HG02852 (cell line): ENCODE measurements at regions not wholly inside any gene's neighbourhood (a gene's known extent, or its start where the extent isn't known, plus 50 kb on each side); places are given as distances from the start of the nearest gene placed in this dataset.

Source experiments
- ATAC-seq: cut with Tn5 transposase; IDR thresholded peaks from one replicate; pipeline ENCODE4 v1.9.1; 2021; ENCODE audit warnings: mild to moderate bottlenecking, moderate library complexity; ENCODE audit not compliant: unreplicated experiment

DNA sequence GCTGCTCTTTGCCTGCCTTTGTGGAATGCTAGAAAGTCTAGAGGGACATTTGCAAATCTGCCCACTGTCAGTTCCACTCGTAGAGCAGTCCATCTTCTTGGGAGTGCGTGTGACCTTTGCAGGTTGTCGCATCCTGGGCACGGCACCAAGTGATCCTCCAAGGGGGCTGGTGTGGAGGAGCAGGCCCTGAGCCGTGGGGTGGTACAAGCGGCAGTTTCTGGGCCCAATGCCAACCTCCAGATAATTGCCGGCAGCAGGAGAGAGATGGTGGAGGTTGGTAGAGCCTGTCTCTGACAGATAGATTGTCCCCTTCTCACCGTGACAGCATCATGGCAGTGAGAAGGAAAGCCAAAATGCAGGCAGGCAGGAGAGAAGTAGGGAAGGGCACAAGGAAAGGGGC is 150.7 kb upstream of the SLC14A2 start:
- no peak for ATAC-seq

DNA sequence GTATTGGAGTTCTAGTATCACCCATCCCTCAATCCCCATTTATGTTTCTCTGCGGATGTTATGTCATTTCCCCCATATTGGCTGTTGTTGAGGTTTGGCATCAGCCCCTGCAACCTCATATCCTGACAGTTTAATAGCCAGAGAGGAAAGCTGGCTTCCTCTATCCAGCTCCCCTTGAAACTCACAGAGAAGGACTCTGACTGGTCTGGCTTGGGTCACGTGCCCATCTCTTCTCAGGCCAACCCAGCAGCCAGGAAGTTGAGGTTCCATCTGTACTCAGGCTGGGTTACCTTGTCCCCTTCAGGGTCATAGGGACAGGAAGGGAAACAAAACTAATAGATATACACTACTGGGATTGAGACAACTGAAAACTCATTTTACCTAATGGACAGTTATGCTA is 148.0 kb upstream of the SLC14A2 start:
- no peak for ATAC-seq

DNA sequence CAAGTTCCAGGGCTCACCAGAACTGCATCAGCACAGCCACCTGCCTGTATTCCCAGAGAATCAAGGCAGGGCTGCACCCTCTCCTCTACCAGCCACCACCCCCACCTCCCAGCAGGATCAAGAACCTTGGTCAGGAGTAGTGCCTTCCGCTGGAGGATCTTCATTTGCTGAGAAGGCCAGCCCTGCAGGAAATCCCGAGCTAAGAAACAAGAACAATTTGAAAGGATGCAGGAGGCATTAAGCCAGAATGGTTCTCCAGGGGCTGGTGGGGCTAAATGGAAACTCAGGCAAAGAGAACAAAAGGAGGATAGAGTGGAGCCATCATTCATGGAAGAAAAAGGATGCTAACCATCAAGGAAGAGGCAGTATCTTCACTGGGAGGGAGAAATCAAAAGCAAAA is 147.3 kb upstream of the SLC14A2 start:
- ATAC-seq, result no peak

DNA sequence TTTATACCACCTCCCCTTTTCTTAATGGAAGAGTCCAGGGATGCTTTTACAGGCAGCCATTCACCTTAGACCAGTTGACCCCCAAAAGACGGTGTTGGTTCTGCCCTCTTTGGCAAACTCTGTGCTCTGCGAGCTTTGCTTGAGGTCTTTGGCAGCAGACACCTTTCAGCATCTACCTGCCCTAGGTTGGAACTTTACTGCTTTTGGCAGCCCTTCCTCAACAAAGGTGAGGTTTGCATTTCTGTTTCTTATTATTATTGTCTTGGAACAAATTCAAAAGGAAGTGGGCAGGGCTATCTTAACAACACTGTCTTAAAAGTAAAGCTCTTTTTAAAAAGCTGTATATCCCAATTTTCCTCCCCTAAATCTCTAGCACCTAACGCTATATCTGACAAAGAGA is 136.4 kb upstream of the SLC14A2 start:
- ATAC-seq, result no peak

DNA sequence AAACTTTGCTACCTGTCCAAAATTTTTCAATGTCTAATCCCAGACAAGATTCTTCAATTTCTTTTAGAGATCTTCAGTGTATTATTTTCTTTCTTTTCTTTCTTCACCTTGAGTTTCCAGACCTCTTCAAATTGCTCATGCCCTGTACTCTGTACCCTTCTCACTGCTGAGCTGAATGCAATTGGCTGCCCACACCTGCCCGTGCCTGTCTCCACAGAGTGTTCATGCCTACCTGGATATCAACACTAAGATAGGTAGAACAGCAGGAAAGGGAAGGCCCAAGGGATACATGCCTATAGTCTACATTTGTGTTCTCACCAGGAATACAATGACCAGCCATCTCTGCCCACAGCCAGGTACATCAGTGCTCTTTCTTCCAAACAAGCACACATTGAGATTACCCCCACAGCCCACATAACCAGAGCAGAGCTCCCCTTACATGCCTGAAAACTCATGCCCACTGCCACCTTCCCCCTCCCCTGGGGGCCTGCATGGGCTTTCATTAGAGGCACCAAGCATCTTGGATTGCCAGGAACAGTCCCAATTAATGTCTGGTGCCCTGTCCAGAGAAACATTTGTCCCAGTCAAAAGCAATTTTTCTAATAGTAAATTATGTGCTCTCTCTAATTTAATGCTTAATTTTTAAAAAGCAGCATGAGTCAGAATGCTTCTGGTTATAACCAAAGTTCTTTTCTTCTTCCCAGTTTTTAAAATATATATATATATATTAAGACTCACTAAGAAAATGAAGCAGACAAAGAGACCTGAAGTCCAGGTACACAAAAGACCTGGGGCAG is 134.9 kb upstream of the SLC14A2 start:
- no peak for ATAC-seq

DNA sequence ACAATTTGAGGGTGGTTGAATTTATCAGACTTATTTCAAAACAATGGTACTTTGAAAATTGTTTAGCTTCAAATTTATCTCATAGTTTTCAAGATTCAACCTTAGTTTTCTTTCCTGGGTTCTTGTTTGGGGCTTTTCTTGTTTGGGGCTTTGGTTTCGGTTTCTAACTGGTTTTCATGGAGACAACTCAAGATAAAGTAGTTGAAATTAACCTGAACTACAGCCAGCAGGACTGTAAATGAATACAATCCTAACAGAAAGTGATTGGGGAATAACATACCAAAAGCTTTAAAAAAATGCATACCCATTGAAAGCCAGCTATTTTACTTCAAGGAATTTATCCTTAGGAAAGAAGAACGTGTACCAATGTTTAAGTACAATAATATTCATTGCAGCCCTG is 133.5 kb upstream of the SLC14A2 start:
- no peak for ATAC-seq

DNA sequence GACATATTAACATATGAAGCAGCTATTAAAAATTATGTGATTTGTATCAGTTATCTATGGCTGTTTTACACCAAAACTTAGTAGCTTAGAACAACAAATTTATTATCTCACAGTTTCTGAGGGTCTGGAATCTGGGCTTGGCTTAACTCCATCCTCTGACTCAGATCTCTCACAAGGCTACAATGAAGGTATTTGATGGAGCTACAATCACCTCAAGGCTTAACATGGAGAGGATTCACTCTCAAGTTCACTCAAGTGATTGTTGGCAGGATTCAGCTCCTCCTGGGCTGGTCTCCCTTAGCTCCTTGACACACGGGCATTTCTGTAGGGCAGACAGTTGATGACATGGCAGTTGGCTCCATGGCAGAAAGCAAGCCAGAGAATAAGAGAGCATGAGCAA is 133.0 kb upstream of the SLC14A2 start:
- ATAC-seq, result no peak

DNA sequence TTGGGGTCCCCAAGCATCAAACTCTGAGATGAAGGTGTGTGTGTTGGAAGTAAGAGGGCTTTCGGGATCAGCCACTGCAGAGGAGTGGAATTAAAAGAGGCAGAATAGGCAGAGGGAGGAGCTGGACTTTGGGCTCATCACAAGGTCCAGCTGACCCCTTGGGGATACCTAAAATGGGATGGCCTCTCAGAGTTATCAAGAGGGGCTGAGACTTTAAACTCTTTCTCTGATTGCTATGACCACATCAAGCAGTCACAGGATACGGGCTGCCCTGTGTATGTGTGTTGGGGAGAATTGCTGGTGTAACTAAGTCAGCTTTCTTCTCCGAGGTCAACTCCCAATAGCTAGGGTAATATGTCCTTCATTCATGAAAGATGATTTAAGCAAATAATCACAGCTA is 127.7 kb upstream of the SLC14A2 start:
- ATAC-seq, result no peak

DNA sequence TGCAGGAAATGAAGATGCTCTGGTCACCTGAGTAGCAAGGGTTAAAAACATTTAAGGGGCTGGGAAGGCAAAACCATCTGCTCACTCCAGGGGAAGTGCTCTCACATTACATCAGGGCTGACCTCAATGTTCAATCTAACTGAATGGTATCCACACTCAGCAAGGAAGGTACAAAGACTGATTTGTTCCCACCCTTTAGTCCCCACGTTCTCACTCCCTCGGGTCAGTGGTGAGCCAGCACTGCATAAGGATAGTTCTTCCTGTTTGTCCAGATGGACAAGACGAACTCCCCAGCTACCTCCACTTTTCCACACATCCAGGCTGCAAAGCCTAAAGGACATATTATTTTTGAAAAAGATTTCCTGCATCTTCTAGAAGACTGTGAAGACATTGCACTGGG is 126.6 kb upstream of the SLC14A2 start:
- no peak for ATAC-seq

DNA sequence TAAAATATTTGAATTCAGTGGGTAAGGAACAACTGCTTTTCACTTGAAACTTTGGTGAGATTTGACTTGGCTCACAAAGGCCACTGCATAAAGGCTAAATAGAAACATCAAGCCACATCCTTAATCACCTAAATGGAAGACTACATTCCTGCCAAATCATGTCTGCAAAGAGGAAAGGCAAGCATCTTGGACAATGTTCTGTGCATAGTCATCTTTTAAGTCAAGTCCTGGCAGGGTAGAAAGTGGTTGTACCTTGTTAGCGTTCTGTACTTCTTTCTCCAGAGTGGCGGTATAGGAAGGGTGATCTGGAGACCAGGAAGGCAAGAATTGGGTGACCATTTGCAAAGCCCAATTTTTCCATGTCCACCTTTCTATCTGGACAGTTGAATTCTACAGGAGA is 121.4 kb upstream of the SLC14A2 start:
- no peak for ATAC-seq

DNA sequence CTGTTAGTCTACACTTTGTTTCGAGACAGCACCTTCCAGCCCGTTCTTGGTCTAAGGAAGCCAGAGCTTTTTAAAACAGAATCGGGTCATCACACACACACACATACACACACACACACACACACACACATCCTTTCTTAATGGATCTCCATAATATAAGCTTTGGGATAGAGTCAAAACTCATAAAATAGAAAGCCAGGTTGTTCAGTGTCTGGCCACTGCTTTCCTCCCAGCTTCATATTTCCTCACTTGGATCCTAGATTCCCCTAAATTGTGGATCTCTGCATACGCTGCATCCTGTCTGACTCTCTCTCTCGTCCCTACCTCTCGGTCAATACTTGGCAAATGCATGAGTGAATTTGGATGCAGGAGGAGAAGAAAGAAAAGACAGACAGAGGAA is 120.5 kb upstream of the SLC14A2 start:
- no peak for ATAC-seq

DNA sequence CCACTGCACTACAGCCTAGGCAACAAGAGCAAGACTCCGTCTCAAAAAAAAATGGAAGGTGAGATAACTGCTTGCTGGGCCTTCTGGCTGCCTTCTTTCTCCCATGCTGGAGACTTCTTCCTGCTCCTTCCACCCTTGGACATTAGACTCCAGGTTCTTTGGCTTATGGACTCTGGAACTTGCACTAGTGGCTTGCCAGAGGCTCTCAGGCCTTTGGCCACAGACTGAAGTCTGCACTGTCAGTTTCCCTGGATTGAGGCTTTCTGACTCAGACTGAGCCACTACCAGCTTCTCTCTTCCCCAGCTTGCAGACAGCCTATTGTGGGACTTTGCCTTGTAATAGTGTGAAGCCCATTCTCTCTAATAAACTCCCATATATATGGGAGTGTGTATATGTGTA is 118.5 kb upstream of the SLC14A2 start:
- no peak for ATAC-seq

DNA sequence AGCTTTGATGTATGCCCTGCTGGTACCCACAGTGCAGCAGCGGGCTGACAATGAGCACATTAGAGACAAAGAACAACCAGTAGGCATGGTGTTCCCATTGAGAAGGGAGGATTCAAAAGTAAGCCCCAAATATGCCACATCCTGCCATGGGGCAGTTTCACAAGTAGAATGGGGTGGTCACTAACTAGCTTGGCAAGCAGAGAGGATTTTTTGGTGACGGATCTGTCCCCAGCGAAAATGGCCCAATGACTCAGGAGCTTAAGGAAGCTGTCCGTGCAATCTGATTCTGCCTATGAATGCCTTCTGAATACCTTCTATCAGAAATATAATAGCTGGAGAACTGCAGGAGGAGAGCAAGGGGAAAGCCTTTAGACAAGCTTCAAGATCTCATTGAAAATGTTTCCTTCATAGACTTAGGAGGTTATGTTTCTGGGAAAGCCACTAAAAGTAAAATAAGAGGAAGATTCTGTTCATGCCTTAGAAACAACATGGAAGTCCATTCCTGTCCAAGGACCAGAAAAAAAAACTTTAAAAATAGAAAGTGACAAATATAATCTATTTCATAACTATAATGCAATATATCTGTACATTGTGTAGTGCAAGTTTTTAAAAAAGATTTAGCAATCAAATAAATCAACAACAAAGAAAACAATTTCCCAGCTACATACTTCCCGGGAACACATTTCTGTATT is 117.5 kb upstream of the SLC14A2 start:
- ATAC-seq, result no peak

DNA sequence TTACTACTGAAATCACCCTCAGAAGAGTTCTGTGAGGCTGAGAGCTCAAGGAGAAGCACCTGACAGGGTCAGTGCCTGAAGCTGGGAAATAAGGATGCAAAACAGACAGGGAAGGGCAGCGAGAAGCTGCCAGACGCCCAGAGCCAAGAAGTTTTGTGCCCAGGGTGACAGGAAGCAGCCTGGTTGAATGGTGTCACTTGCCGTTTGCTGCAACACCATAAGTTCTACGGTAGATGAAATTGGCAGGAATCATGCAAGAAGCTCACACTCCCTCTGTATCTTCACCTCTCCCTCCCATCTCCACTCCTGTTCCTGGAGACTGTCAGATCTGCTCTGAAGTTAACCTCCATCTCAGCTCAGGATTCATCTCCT is 117.0 kb upstream of the SLC14A2 start:
- ATAC-seq, result no peak

DNA sequence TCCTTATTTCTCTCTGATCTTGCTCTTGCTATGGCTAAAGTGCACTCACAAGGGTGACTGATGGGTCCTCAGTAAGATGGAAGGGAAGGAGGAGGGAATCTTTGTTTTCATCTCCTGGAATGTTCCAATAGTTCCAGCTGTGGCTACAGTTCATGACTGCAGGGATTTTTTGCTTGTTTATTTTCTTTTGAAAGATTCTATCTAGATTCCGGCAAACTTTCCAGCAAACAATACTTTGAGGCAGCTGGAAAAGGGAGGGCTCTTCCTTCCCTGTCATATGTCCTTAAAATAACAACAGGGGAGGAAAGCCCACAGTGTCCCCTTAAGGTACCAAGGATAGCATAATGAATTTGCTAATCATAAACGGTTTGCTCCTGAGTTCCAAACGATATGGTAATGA is 111.3 kb upstream of the SLC14A2 start:
- no peak for ATAC-seq

DNA sequence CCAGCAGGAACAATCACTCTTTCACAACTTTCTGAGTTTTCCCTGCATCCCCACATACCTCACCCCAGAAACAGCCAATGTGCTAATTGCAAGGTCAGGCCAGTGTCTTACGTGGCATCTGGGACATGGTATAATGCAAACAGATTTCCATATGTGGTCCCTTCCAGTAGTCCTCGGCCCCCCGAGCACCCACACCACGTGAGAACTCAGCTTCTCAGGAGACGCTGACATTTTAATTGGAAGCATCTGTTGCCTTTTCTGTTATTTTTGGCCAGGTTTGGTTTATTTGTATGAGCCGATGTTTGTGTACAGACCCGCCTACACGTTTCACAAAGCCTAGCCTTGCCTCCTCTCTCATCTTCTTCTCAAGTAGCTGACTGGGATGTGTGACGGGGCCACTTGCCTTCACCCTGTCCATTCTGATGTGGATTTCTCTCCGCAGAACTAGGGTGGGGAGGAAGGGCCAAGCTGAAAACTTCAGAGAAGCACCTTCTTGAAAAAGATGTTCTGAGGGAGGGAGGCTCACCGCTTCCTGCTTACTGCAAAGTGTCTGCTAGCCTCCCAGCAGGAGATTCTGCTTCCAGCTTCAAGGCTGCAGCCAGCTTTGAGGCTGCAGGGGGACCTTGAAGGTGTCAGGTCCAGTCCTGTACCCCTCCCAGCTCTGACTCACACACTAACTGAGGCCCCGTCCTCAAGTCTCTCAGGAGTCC is 109.6 kb upstream of the SLC14A2 start:
- no peak for ATAC-seq

DNA sequence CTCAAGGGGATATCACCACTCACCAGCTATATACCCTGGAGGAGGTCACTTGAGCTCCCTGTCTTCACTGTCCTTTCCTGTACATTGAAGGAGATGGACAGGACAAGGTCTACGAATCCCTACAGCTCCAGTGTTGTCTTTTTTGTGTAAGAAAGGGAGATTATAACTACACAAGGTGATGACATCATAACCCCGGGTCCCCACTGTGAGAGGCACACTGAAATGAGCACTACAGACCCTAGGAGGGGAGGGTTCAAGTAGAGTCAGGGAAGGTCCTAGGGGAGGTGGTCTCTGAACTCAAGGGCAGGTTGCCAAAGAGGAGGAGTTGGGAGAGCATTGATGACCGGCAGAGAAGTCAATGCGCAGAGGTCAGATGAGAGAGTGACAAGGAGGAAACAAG is 108.3 kb upstream of the SLC14A2 start:
- ATAC-seq, result no peak

DNA sequence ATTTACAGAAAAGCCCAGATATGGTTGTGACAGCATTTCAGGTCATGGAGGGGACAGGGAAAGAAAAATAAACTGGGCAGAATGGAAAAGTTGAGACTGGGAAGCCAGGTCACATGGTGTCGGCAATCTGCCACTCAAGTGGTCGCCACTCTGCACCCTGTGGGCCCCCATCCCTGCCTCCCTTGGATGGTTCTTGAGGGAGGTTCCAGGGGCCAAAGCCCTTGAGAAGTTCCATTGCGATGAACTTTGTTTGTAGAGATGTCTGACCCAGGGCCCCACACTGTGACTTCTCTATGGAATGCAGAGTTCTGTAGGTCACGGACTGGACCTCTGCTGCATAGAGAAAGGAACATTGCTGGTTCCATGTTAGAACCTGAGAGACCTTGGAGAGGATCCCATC is 105.7 kb upstream of the SLC14A2 start:
- no peak for ATAC-seq

DNA sequence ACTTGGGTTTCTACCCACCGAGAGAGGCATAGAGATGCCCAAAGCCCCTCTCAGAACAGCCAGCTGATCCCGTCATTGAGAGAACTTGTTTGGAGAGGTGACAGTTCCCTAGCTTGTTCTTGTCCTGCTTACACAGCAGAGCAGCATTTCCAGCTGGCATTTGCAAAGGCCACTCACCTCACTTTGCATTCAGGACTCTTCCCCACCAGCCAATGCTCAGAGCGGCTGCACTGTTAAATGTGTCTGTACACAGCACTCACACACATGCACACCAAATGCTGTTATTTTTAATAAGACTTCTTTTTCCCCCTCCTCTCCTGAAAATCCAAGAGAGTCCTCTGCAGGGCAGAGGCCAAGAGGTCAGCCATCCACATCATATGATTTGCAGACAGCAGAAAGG is 104.6 kb upstream of the SLC14A2 start:
- no peak for ATAC-seq

DNA sequence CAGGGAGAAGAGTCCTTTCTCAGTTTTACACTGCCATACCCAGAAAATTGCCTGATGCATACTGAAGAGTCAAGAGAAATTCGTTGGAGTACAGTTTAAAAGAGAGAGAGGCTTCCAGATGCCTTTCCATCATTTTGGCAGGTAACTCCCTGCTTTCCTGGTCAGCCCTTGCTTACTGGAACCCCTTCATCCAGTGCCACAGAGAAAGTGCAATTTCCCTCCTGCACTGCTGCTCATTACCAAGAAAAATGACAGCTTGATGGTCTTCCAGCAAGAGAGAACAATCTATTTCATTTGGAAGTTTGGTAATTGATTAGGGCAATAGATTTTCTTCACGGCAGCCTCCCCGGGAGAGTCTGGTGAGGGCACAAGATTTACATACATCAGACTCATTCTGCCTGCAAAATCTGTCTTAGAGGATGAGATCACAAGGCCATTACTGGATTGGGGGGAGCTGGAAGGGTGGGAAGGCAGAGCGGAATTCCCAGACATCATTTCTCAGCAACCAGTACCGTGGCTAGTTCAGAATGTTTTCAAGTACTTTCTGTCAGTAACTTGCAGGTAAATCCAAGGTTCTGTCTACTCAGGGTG is 102.8 kb upstream of the SLC14A2 start:
- no peak for ATAC-seq

DNA sequence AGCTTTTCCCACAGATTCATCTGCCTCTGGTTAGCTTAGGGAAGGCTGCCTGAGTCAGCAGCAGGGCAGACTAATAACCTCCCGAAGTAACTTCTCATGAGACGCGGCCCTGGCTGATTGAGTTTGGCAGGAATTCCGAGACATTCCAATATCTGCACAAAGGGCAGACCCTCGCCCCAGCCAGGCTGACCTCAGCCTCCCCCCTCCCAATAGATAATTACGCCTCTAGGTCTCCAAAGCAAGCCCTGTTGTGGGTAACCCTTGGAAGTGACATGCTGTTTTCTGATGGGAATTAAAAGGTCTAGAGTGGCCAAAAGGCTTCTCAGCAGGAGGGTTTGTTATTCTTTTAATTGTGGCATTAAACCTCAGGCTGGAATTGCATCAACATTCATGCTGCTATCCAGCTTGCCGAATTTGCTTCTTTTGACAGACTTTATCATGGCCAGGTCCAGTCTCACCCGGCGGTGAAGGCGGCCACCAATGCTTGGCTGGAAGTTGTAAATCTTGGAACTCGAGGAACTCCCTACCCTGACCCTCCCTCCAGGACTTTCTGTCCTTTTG is 98.0 kb upstream of the SLC14A2 start:
- ATAC-seq, result no peak
